Testis (tissue), 2 donors: ENCODE measurements at regions not wholly inside any gene's neighbourhood (a gene's known extent, or its start where the extent isn't known, plus 50 kb on each side); places are given as distances from the start of the nearest gene placed in this dataset.

Source experiments
- POLR2A ChIP-seq: fragments of 450-650 bp; IDR thresholded peaks from one replicate; pipeline ENCODE4 v1.6.1; 2017; ENCODE audit warnings: antibody characterized with exemption, mild to moderate bottlenecking, moderate library complexity
- TF ChIP-seq, protein P1 (sequence below), 3 experiments: fragments of 450-650 bp in 2 of 3; fragments of 200-600 bp in 1 of 3; sonication (generic) in 1 of 3; IDR thresholded peaks; one replicate each; pipeline ENCODE4 v1.5.1; 2016 to 2019; ENCODE audit warnings: antibody characterized with exemption in 3 of 3, mild to moderate bottlenecking in 2 of 3, moderate library complexity in 1 of 3

DNA sequence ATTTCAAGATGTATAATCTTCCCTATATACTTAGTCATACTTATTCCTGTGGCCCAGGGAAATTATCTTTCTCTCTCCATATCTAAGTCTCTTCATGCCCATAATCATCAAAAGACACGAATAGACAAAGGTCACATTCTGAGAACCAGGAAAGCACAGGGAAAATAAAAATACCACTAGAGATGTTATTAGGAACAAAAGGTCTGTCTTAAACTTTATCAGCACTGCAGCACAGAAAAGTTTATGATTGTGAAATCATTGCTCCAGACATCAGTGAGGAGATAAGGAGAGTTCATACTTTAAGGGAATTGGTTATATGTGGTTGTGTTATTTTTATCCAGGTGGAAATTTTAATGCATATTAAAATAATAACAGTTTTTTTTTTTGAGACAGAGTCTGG, 974.6 kb upstream of the CELF2 start:
- TF ChIP-seq, protein P1, sequence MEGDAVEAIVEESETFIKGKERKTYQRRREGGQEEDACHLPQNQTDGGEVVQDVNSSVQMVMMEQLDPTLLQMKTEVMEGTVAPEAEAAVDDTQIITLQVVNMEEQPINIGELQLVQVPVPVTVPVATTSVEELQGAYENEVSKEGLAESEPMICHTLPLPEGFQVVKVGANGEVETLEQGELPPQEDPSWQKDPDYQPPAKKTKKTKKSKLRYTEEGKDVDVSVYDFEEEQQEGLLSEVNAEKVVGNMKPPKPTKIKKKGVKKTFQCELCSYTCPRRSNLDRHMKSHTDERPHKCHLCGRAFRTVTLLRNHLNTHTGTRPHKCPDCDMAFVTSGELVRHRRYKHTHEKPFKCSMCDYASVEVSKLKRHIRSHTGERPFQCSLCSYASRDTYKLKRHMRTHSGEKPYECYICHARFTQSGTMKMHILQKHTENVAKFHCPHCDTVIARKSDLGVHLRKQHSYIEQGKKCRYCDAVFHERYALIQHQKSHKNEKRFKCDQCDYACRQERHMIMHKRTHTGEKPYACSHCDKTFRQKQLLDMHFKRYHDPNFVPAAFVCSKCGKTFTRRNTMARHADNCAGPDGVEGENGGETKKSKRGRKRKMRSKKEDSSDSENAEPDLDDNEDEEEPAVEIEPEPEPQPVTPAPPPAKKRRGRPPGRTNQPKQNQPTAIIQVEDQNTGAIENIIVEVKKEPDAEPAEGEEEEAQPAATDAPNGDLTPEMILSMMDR (IDR thresholded peaks at IDR 0.05), result no peak
- TF ChIP-seq POLR2A, result no peak
